ENCODE measurements at regions not wholly inside any gene's neighbourhood (a gene's known extent, or its start where the extent isn't known, plus 50 kb on each side); places are given as distances from the start of the nearest gene placed in this dataset.

DNA sequence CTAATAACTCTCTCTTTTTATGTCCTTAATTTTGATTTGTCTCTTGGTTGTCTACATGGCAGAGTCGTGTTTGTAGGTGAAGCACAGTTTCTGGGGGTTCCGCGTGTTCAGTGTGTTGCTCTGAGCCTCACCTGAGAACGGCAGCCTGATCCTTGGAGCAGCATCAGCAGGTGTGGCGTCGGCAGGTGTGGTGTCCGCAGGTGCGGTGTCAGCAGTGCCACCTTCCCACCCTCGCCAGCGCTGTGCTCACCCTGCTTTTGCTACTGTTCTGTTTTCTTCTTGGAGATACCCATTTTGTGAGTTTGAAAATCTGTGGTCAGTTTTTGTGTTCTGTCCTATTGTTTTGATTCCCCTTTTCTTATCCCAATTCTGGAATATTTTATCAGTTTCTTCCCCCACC, 406.6 kb downstream of the GLRX3 start:
- no peak overlapping the region for H3K4me3 Mint-ChIP-seq
- Histone ChIP-seq H3K27me3 (ENCODE audit: insufficient read depth, low read length) (no peaks in the 10 kb centered on the region), H3K9me3 (ENCODE audit: control insufficient read depth in 1 of 2, low read length in 2 of 2) (no peaks in the 10 kb centered on the region), H3K4me1 (ENCODE audit: insufficient read depth, low read length) (no peaks in the 10 kb centered on the region), H3K36me3 (ENCODE audit: insufficient read depth, low read length) (no peaks in the 10 kb centered on the region), H3K4me3 (ENCODE audit: low read length in 2 of 2) (no peak overlapping the region), H3K27ac (ENCODE audit: low read depth, low read length) (no peak overlapping the region)
- no peaks in the 10 kb centered on the region for H3K36me3 Mint-ChIP-seq
- H3K27ac Mint-ChIP-seq = no peak overlapping the region
- intact Hi-C loops (cut with micrococcal nuclease) = no loop called here
- no peaks in the 10 kb centered on the region for H3K4me1 Mint-ChIP-seq
- peaks cover 0 to 11% (median 4%) of the 10 kb centered on the region in 8 donors for H3K9me3 Mint-ChIP-seq
- CTCF ChIA-PET (ENCODE audit: partially characterized antibody) = no interaction called here
- no peak for DNase-seq
- peaks cover 2 to 8% of the 10 kb centered on the region in 2 donors for H3K27me3 Mint-ChIP-seq
- POLR2A ChIA-PET (ENCODE audit: partially characterized antibody) = no interaction called here

DNA sequence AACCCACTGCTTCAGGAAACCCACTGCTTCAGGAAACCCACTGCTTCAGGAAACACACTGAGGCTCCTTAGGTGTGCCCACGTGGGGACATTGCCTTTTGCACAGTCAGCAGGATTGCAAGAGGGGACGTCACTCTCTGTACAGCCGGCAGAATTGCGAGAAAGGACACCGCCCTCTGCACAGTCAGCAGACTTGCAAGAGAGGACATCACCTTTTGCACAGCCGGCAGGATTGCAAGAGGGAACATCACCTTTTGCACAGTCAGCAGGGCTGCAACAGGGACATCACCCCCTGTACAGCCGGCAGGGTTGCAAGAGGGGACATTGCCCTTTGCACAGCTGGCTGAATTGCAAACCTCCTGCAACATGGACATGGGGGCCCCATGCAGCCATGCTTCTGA, 407.6 kb downstream of the GLRX3 start:
- H3K27me3 Mint-ChIP-seq = peaks cover 2 to 7% of the 10 kb centered on the region in 2 donors
- no peak overlapping the region for H3K4me3 Mint-ChIP-seq
- Histone ChIP-seq H3K4me3 (ENCODE audit: low read length in 2 of 2) (no peak overlapping the region), H3K9me3 (ENCODE audit: control insufficient read depth in 1 of 2, low read length in 2 of 2) (no peaks in the 10 kb centered on the region), H3K4me1 (ENCODE audit: insufficient read depth, low read length) (no peaks in the 10 kb centered on the region), H3K27ac (ENCODE audit: low read depth, low read length) (no peak overlapping the region), H3K27me3 (ENCODE audit: insufficient read depth, low read length) (no peaks in the 10 kb centered on the region), H3K36me3 (ENCODE audit: insufficient read depth, low read length) (no peaks in the 10 kb centered on the region)
- peaks cover 0 to 3% (median 0%) of the 10 kb centered on the region in 8 donors for H3K9me3 Mint-ChIP-seq
- POLR2A ChIA-PET (ENCODE audit: partially characterized antibody) = no interaction called here
- no peaks in the 10 kb centered on the region for H3K4me1 Mint-ChIP-seq
- no peak overlapping the region for H3K27ac Mint-ChIP-seq
- no peaks in the 10 kb centered on the region for H3K36me3 Mint-ChIP-seq
- CTCF ChIA-PET (ENCODE audit: partially characterized antibody) = no interaction called here
- no peak for DNase-seq
- intact Hi-C loops (cut with micrococcal nuclease) = no loop called here

DNA sequence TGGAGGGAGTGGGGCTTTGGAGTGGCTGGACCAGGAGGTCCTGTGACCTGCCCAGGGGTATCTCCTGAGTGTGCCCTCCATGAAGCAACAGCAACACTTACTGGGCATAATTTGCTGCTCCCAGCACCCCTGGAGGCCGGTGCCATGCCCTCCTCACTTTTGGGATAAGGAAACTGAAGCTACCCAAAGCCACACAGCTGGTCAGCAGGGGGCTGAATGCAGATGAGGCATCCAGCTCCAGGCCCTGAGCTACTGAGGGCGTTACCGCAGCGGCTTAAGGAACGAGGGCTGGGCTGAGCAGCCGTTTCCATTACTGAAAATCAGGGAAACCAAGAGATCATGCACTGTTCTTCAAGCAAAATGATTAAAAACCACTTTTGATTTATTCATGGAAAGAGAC, 408.9 kb downstream of the GLRX3 start:
- Histone ChIP-seq H3K36me3 (ENCODE audit: insufficient read depth, low read length) (no peaks in the 10 kb centered on the region), H3K27me3 (ENCODE audit: insufficient read depth, low read length) (no peaks in the 10 kb centered on the region), H3K4me1 (ENCODE audit: insufficient read depth, low read length) (no peaks in the 10 kb centered on the region), H3K9me3 (ENCODE audit: control insufficient read depth in 1 of 2, low read length in 2 of 2) (no peaks in the 10 kb centered on the region), H3K27ac (ENCODE audit: low read depth, low read length) (no peak overlapping the region), H3K4me3 (ENCODE audit: low read length in 2 of 2) (no peak overlapping the region)
- no peaks in the 10 kb centered on the region for H3K36me3 Mint-ChIP-seq
- H3K4me1 Mint-ChIP-seq = no peaks in the 10 kb centered on the region
- no peak overlapping the region for H3K27ac Mint-ChIP-seq
- POLR2A ChIA-PET (ENCODE audit: partially characterized antibody) = interaction anchor here (0.5 kb wide), 1 partner anchor 1143 kb away, joined by 3 read pairs; no protein-coding TSS in a partner anchor
- no peak for DNase-seq
- H3K27me3 Mint-ChIP-seq = peaks cover 2 to 7% of the 10 kb centered on the region in 2 donors
- intact Hi-C loops (cut with micrococcal nuclease) = no loop called here
- CTCF ChIA-PET (ENCODE audit: partially characterized antibody) = no interaction called here
- peaks cover 0 to 3% (median 0%) of the 10 kb centered on the region in 8 donors for H3K9me3 Mint-ChIP-seq
- H3K4me3 Mint-ChIP-seq = no peak overlapping the region

DNA sequence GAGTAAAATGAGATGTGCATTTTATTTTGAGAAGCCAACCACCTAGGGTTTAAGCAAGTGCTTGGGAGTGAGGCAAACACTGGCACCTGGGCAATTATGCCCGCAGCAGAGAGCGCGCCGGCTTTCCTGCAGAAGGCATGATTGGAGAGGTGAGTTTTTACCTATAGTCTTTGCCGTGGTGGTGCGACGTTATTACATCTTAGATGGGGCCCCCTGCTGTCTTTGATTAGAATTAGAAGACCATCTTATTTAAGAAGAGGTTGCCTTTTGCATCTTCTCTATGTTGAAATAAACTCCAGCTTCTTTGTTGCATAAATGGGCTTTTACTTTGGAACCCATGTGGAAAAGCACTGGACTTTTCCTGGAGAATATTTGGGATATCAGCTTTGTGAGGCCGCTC, 409.5 kb downstream of the GLRX3 start:
- POLR2A ChIA-PET (ENCODE audit: partially characterized antibody) = no interaction called here
- no peaks in the 10 kb centered on the region for H3K27me3 ChIP-seq (ENCODE audit: insufficient read depth, low read length)
- Mint-ChIP-seq H3K9me3 (peaks cover 0 to 4% (median 0%) of the 10 kb centered on the region in 8 donors), H3K27me3 (peaks cover 2 to 7% of the 10 kb centered on the region in 2 donors), H3K4me3 (no peak overlapping the region), H3K27ac (no peak overlapping the region), H3K36me3 (no peaks in the 10 kb centered on the region), H3K4me1 (no peaks in the 10 kb centered on the region)
- no peaks in the 10 kb centered on the region for H3K4me1 ChIP-seq (ENCODE audit: insufficient read depth, low read length)
- H3K27ac ChIP-seq (ENCODE audit: low read depth, low read length) = no peak overlapping the region
- no peaks in the 10 kb centered on the region for H3K9me3 ChIP-seq (ENCODE audit: control insufficient read depth in 1 of 2, low read length in 2 of 2)
- CTCF ChIA-PET (ENCODE audit: partially characterized antibody) = no interaction called here
- no peak overlapping the region for H3K4me3 ChIP-seq (ENCODE audit: low read length in 2 of 2)
- DNase-seq = no peak
- intact Hi-C loops (cut with micrococcal nuclease) = no loop called here
- no peaks in the 10 kb centered on the region for H3K36me3 ChIP-seq (ENCODE audit: insufficient read depth, low read length)

DNA sequence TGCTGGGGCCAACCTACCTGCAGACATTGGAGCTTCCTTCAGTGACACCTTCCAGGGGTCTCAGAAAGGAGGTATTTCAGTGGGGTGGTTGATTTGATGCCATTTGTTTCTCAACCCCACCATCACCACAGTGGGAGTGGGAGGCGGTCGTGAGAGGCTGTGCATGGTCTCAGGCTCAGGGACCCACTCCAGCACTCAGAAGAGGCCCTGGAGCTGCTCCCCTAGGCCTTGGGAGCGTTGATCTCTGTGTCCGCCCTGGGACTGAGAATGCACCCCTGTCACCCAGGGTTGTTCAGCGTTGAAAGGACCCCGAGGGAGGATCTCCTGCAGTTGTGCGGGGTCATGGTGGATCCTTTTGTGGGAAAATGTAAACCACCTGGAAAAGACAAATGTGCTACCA, 410.6 kb downstream of the GLRX3 start:
- H3K36me3 Mint-ChIP-seq = no peaks in the 10 kb centered on the region
- no peak overlapping the region for H3K4me3 Mint-ChIP-seq
- ChIA-PET CTCF (ENCODE audit: partially characterized antibody) (no interaction called here), POLR2A (ENCODE audit: partially characterized antibody) (no interaction called here)
- Histone ChIP-seq H3K36me3 (ENCODE audit: insufficient read depth, low read length) (no peaks in the 10 kb centered on the region), H3K9me3 (ENCODE audit: control insufficient read depth in 1 of 2, low read length in 2 of 2) (no peaks in the 10 kb centered on the region), H3K4me1 (ENCODE audit: insufficient read depth, low read length) (no peaks in the 10 kb centered on the region), H3K27ac (ENCODE audit: low read depth, low read length) (no peak overlapping the region), H3K4me3 (ENCODE audit: low read length in 2 of 2) (no peak overlapping the region), H3K27me3 (ENCODE audit: insufficient read depth, low read length) (no peaks in the 10 kb centered on the region)
- H3K9me3 Mint-ChIP-seq = peaks cover 0 to 3% (median 0%) of the 10 kb centered on the region in 8 donors
- peaks cover 2 to 7% of the 10 kb centered on the region in 2 donors for H3K27me3 Mint-ChIP-seq
- no peaks in the 10 kb centered on the region for H3K4me1 Mint-ChIP-seq
- no peak overlapping the region for H3K27ac Mint-ChIP-seq
- no peak for DNase-seq
- intact Hi-C loops (cut with micrococcal nuclease) = no loop called here

DNA sequence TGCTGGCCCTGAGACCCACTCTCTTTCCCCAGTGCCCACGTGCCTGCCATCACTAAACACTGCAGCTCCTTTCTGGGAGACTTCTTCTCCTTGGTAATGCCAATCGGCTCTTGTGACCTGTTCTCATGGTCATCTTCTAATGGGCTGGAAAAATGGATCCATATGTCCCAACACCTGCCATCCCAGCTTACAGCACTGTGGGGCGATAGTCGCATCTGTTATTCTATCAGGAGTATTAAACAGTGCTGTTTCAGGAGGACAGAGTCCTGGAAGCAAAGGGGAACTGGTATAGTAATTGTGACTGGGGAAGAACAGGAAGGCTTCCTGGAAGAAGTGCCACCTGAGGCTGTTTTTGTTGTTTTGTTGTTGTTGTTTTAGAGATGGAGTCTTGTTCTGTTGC, 411.2 kb downstream of the GLRX3 start:
- Mint-ChIP-seq H3K27me3 (peaks cover 2 to 7% of the 10 kb centered on the region in 2 donors), H3K36me3 (no peaks in the 10 kb centered on the region), H3K4me1 (no peaks in the 10 kb centered on the region), H3K9me3 (peaks cover 0 to 3% (median 0%) of the 10 kb centered on the region in 8 donors), H3K4me3 (no peak overlapping the region), H3K27ac (no peak overlapping the region)
- Histone ChIP-seq H3K9me3 (ENCODE audit: control insufficient read depth in 1 of 2, low read length in 2 of 2) (no peaks in the 10 kb centered on the region), H3K4me3 (ENCODE audit: low read length in 2 of 2) (no peak overlapping the region), H3K4me1 (ENCODE audit: insufficient read depth, low read length) (no peaks in the 10 kb centered on the region), H3K36me3 (ENCODE audit: insufficient read depth, low read length) (no peaks in the 10 kb centered on the region), H3K27me3 (ENCODE audit: insufficient read depth, low read length) (no peaks in the 10 kb centered on the region), H3K27ac (ENCODE audit: low read depth, low read length) (no peak overlapping the region)
- ChIA-PET POLR2A (ENCODE audit: partially characterized antibody) (no interaction called here), CTCF (ENCODE audit: partially characterized antibody) (no interaction called here)
- intact Hi-C loops (cut with micrococcal nuclease) = no loop called here
- DNase-seq = no peak

DNA sequence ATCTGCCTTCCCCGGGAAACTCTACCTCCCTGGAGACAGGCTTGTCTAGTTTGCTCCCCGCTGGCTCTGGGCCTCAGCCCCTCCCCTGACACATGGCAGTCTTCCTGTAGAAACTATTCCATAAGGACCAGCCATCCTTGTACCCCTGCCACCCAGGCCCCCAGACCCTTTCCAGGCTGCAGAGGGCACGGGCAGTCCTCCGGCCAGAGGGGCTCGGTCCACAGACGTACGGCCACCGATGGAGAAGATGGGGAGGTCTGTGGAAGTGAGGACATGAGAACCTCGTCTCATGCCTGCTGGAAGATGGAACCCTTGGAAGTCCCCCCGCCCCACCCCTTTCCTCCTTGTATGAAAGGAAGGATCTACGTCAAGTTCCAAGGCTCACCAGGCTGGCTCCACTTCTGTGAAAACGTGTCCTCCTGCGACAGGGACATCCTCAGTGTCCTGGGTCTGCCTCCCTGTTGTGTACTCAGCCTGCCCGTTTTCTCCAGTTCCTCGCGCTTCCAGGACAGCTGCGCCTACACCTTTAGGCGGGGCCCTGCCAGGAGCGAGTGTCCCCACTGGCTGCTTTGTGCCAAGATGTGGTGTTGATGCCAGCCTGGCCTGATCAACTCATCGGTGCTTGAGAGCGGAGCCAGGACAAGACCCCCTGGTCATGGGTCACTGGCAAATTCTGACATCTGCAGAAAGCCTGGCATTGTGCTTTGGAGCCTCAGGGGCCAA, 414.9 kb downstream of the GLRX3 start:
- ChIA-PET POLR2A (ENCODE audit: partially characterized antibody) (no interaction called here), CTCF (ENCODE audit: partially characterized antibody) (no interaction called here)
- Histone ChIP-seq H3K9me3 (ENCODE audit: control insufficient read depth in 1 of 2, low read length in 2 of 2) (no peaks in the 10 kb centered on the region), H3K36me3 (ENCODE audit: insufficient read depth, low read length) (no peaks in the 10 kb centered on the region), H3K4me3 (ENCODE audit: low read length in 2 of 2) (no peak overlapping the region), H3K27ac (ENCODE audit: low read depth, low read length) (no peak overlapping the region), H3K4me1 (ENCODE audit: insufficient read depth, low read length) (no peaks in the 10 kb centered on the region), H3K27me3 (ENCODE audit: insufficient read depth, low read length) (no peaks in the 10 kb centered on the region)
- peaks cover 0 to 1% (median 0%) of the 10 kb centered on the region in 8 donors for H3K9me3 Mint-ChIP-seq
- intact Hi-C loops (cut with micrococcal nuclease) = no loop called here
- H3K27ac Mint-ChIP-seq = no peak overlapping the region
- no peaks in the 10 kb centered on the region for H3K36me3 Mint-ChIP-seq
- DNase-seq = no peak
- H3K27me3 Mint-ChIP-seq = no peaks in the 10 kb centered on the region
- H3K4me3 Mint-ChIP-seq = no peak overlapping the region
- H3K4me1 Mint-ChIP-seq = no peaks in the 10 kb centered on the region

DNA sequence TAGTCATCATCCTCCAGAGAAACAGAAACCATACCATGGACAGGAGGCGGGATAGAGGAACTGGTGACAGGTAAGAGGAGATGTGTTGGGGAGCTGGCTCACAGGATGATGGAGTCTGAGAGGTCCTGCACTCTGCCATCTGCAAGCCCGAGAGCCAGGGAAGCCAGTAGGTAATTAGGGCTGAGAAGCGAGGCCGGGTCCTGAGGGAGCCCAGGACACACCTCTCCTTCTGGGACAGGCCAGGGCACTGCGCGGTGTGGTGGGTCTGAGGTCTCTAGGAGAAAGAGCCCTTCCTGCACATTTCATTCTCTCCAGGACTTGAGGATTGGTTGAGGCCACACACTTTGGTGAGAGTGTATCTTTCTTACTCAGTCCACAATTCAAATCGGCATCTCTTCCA, 415.5 kb downstream of the GLRX3 start:
- H3K4me1 ChIP-seq (ENCODE audit: insufficient read depth, low read length) = no peaks in the 10 kb centered on the region
- no peak for DNase-seq
- Mint-ChIP-seq H3K27me3 (no peaks in the 10 kb centered on the region), H3K4me1 (no peaks in the 10 kb centered on the region), H3K27ac (no peak overlapping the region), H3K9me3 (peaks cover 0 to 1% (median 0%) of the 10 kb centered on the region in 8 donors), H3K36me3 (no peaks in the 10 kb centered on the region), H3K4me3 (no peak overlapping the region)
- no peak overlapping the region for H3K27ac ChIP-seq (ENCODE audit: low read depth, low read length)
- H3K9me3 ChIP-seq (ENCODE audit: control insufficient read depth in 1 of 2, low read length in 2 of 2) = no peaks in the 10 kb centered on the region
- H3K36me3 ChIP-seq (ENCODE audit: insufficient read depth, low read length) = no peaks in the 10 kb centered on the region
- CTCF ChIA-PET (ENCODE audit: partially characterized antibody) = no interaction called here
- H3K27me3 ChIP-seq (ENCODE audit: insufficient read depth, low read length) = no peaks in the 10 kb centered on the region
- POLR2A ChIA-PET (ENCODE audit: partially characterized antibody) = no interaction called here
- intact Hi-C loops (cut with micrococcal nuclease) = no loop called here
- H3K4me3 ChIP-seq (ENCODE audit: low read length in 2 of 2) = no peak overlapping the region

All from CD4-positive, alpha-beta memory T cell (primary cell).